ENCODE measurements at regions not wholly inside any gene's neighbourhood (a gene's known extent, or its start where the extent isn't known, plus 50 kb on each side); places are given as distances from the start of the nearest gene placed in this dataset.
A peak's percentile ranks its signal among the peaks of the same experiment; 100 is the strongest.

- ChIA-PET CTCF (interaction anchor here (0.9 to 2.7 kb wide), 4 partner anchors 7 to 348 kb away, joined by 3 to 9 read pairs (median 6); partner anchors contain the start of gene TLE3), POLR2A (interaction anchor here (1.0 kb wide), 1 partner anchor 155 kb away, joined by 3 read pairs; no protein-coding TSS in a partner anchor)
- Histone ChIP-seq H3K4me3 (no peak overlapping the region), H3K4me1 (no peaks in the 10 kb centered on the region), H3K9me3 (peaks cover 18% of the 10 kb centered on the region), H3K27ac (no peak overlapping the region), H3K4me2 (no peak overlapping the region)
- no peak for ATAC-seq
- TF ChIP-seq ATOH8 (CRISPR knock-in tag; IDR thresholded peaks at IDR 0.05; ENCODE audit: low read depth) (no peak), EHMT2 (IDR thresholded peaks at IDR 0.05; ENCODE audit: low read depth) (no peak), TP53 (CRISPR knock-in tag; IDR thresholded peaks at IDR 0.05) (no peak), RFX5 (IDR thresholded peaks at IDR 0.05) (no peak), HDAC2 (IDR thresholded peaks at IDR 0.05) (no peak), PBX3 (IDR thresholded peaks at IDR 0.05) (no peak), POLR2AphosphoS2 (conservative IDR thresholded peaks at IDR 0.05; ENCODE audit: low read length) (no peak), KDM5A (IDR thresholded peaks at IDR 0.05) (no peak)
- FAIRE-seq, result no peak
- 24% methylated on average over 4 of the region's 4 CpGs for WGBS (ENCODE audit: missing lambda C conversion rate)
- no peak for DNase-seq (ENCODE audit: low read depth in 1 of 2, low spot score in 1 of 2)
Observed at GRCh38 chr15:69749274-69749673, 296.7 kb downstream of the RPLP1 start.

GRCh38 chr15:69749797-69750196, 297.2 kb downstream of the RPLP1 start:
- ChIA-PET POLR2A (interaction anchor here (1.0 kb wide), 1 partner anchor 156 kb away, joined by 3 read pairs; no protein-coding TSS in a partner anchor), CTCF (interaction anchor here (0.9 to 2.7 kb wide), 4 partner anchors 9 to 348 kb away, joined by 3 to 8 read pairs (median 4); partner anchors contain the start of gene TLE3)
- WGBS (ENCODE audit: missing lambda C conversion rate), result 26% methylated on average over 2 of the region's 2 CpGs
- ATAC-seq (peak in 1 of 2 experiments; percentile 53; a peak in 1 of 6 replicates), FAIRE-seq (no peak), DNase-seq (ENCODE audit: low read depth in 1 of 2, low spot score in 1 of 2) (peak in 1 of 2 experiments; percentile 20)
- no peak overlapping the region for H3K27ac ChIP-seq
- H3K9me3 ChIP-seq, result peaks cover 18% of the 10 kb centered on the region
- no peak overlapping the region for H3K4me3 ChIP-seq
- peak in 1 of 2 experiments; percentile 35; a peak in 3 of 5 replicates for TF ChIP-seq RAD21 (conservative IDR thresholded peaks at IDR 0.05 in 1 of 2, IDR thresholded peaks at IDR 0.05 in 1 of 2)
- peak; percentile 39; the same call in 2 of the 3 replicates for TF ChIP-seq CTCF (IDR thresholded peaks at IDR 0.05)
- TF ChIP-seq RNF2 (IDR thresholded peaks at IDR 0.05; ENCODE audit: borderline replicate concordance, low read depth), result no peak
- no peak for TF ChIP-seq ZC3H11A (IDR thresholded peaks at IDR 0.05)
- TF ChIP-seq TFCP2L1 (CRISPR knock-in tag; IDR thresholded peaks at IDR 0.05), result no peak
- peak; percentile 33; the same call in 2 of the 3 replicates for TF ChIP-seq SMC3 (IDR thresholded peaks at IDR 0.05)
- H3K4me2 ChIP-seq, result no peak overlapping the region
- H3K4me1 ChIP-seq, result no peaks in the 10 kb centered on the region

- ChIA-PET POLR2A (interaction anchor here (1.0 kb wide), 1 partner anchor 156 kb away, joined by 3 read pairs; no protein-coding TSS in a partner anchor), CTCF (interaction anchor here (0.9 to 2.7 kb wide), 5 partner anchors 8 to 347 kb away, joined by 3 to 8 read pairs (median 4); partner anchors contain the start of gene TLE3)
- peaks cover 18% of the 10 kb centered on the region for H3K9me3 ChIP-seq
- TF ChIP-seq HOXA7 (CRISPR knock-in tag; IDR thresholded peaks at IDR 0.05), result no peak
- no peak for TF ChIP-seq CHD4 (IDR thresholded peaks at IDR 0.05; ENCODE audit: borderline replicate concordance)
- no peak for TF ChIP-seq HDAC2 (IDR thresholded peaks at IDR 0.05)
- no peak for TF ChIP-seq CHD2 (IDR thresholded peaks at IDR 0.05; ENCODE audit: low read length, partially characterized antibody)
- TF ChIP-seq NR3C1 (IDR thresholded peaks at IDR 0.05), result no peak
- no peak for TF ChIP-seq GATA3 (IDR thresholded peaks at IDR 0.05; ENCODE audit: borderline replicate concordance)
- no peak for TF ChIP-seq KDM5A (IDR thresholded peaks at IDR 0.05)
- DNase-seq (ENCODE audit: low read depth in 1 of 2, low spot score in 1 of 2), result no peak
- no peak for ATAC-seq
- no peak overlapping the region for H3K27ac ChIP-seq
- no peaks in the 10 kb centered on the region for H3K4me1 ChIP-seq
- FAIRE-seq, result no peak
- H3K4me2 ChIP-seq, result no peak overlapping the region
- no peak overlapping the region for H3K4me3 ChIP-seq
Observed at GRCh38 chr15:69750253-69750652, 297.6 kb downstream of the RPLP1 start.
